Activated CD4-positive, alpha-beta T cell treated with anti-CD3 and anti-CD28 coated beads for 4 hours (primary cell): ENCODE measurements at regions not wholly inside any gene's neighbourhood (a gene's known extent, or its start where the extent isn't known, plus 50 kb on each side); places are given as distances from the start of the nearest gene placed in this dataset.
A peak's percentile ranks its signal among the peaks of the same experiment; 100 is the strongest.
"Not testable (repeated sequence)": the region's sequence is repeated elsewhere in the genome, so short reads cannot be mapped to it uniquely, and the experiment has no call there.

Source experiments
- DNase-seq, 2 donors: peaks; one replicate each; pipeline ENCODE4 v3.0.0-alpha.2; 2020

- not testable (repeated sequence) for DNase-seq
Observed at GRCh38 chr7:73244782-73245311, 63.8 kb downstream of the NSUN5 start.

GRCh38 chr7:73234994-73235717, 73.5 kb downstream of the NSUN5 start:
- peak; percentile 86 to 93 for DNase-seq

GRCh38 chr7:73225745-73226144, 82.9 kb downstream of the NSUN5 start:
- not testable (repeated sequence) for DNase-seq

GRCh38 chr7:73221724-73222123, 86.9 kb downstream of the NSUN5 start:
- DNase-seq = not testable (repeated sequence)

- DNase-seq = not testable (repeated sequence)
Observed at GRCh38 chr7:73220766-73221370, 87.8 kb downstream of the NSUN5 start.

- DNase-seq = not testable (repeated sequence)
Observed at GRCh38 chr7:73220357-73220756, 88.3 kb downstream of the NSUN5 start.

- not testable (repeated sequence) for DNase-seq
Observed at GRCh38 chr7:73218802-73219201, 89.8 kb downstream of the NSUN5 start.

GRCh38 chr7:73216046-73216675, 92.5 kb downstream of the NSUN5 start:
- not testable (repeated sequence) for DNase-seq

- DNase-seq = not testable (repeated sequence)
Observed at GRCh38 chr7:73215232-73215631, 93.4 kb downstream of the NSUN5 start.

GRCh38 chr7:73214471-73214870, 94.2 kb downstream of the NSUN5 start:
- not testable (repeated sequence) for DNase-seq

- DNase-seq = not testable (repeated sequence)
Observed at GRCh38 chr7:73213076-73213475, 95.5 kb downstream of the NSUN5 start.

- DNase-seq = not testable (repeated sequence)
Observed at GRCh38 chr7:73205594-73205993, 103.0 kb downstream of the NSUN5 start.

GRCh38 chr7:73204898-73205297, 103.7 kb downstream of the NSUN5 start:
- DNase-seq = not testable (repeated sequence)

- not testable (repeated sequence) for DNase-seq
Observed at GRCh38 chr7:73203312-73203711, 105.3 kb downstream of the NSUN5 start.

GRCh38 chr7:73201264-73201663, 107.4 kb downstream of the NSUN5 start:
- not testable (repeated sequence) for DNase-seq

GRCh38 chr7:73200518-73201099, 108.0 kb downstream of the NSUN5 start:
- DNase-seq = not testable (repeated sequence)

GRCh38 chr7:73193991-73194390, 108.2 kb upstream of the SPDYE9 start:
- not testable (repeated sequence) for DNase-seq

GRCh38 chr7:73190483-73191155, 104.8 kb upstream of the SPDYE9 start:
- DNase-seq = not testable (repeated sequence)

- DNase-seq = not testable (repeated sequence)
Observed at GRCh38 chr7:73188287-73188686, 102.4 kb upstream of the SPDYE9 start.

GRCh38 chr7:73186589-73187309, 100.9 kb upstream of the SPDYE9 start:
- not testable (repeated sequence) for DNase-seq

- not testable (repeated sequence) for DNase-seq
Observed at GRCh38 chr7:73176813-73177212, 91.0 kb upstream of the SPDYE9 start.

GRCh38 chr7:73175322-73175721, 89.5 kb upstream of the SPDYE9 start:
- not testable (repeated sequence) for DNase-seq
